ENCODE measurements at regions not wholly inside any gene's neighbourhood (a gene's known extent, or its start where the extent isn't known, plus 50 kb on each side); places are given as distances from the start of the nearest gene placed in this dataset.

- Histone ChIP-seq H3K36me3 (no peaks in the 10 kb centered on the region), H3K27ac (no peak overlapping the region), H3K9me3 (no peaks in the 10 kb centered on the region), H3K4me1 (replicated peaks) (no peaks in the 10 kb centered on the region), H3K4me3 (no peak overlapping the region), H3K27me3 (replicated peaks; ENCODE audit: insufficient read depth) (no peaks in the 10 kb centered on the region)
- TF ChIP-seq POLR2A (IDR thresholded peaks at IDR 0.05) (no peak), CTCF (IDR thresholded peaks at IDR 0.05) (no peak), POLR2AphosphoS5 (IDR thresholded peaks at IDR 0.05) (no peak)
- intact Hi-C loops (cut with DNase I): no loop called here
- no peak for DNase-seq (ENCODE audit: low spot score)
- 85% methylated on average over 3 of the region's 3 CpGs for WGBS
These were observed 598.8 kb downstream of the TUSC7 start for GRCh38 chr3:117308353-117308752.

DNA sequence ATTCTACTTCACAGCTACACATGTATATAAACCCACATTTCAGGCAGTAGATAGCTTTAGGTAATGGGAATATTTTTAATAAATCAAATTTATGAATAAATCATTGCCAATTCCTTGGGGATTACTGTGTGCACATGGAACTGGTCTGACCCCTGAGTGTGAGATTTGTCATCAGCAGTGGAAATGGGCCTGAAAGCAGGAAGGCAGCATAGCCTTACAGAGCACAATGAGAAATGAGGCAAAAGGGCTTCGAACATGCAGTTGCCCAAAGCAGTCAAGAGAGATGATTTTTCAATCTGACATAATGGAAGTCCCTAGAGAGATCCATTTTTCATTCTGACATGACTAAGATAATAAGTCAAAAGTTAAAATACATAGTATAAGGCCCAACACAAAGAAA, 599.2 kb downstream of the TUSC7 start:
- Histone ChIP-seq H3K27me3 (replicated peaks; ENCODE audit: insufficient read depth) (no peaks in the 10 kb centered on the region), H3K4me3 (no peak overlapping the region), H3K27ac (no peak overlapping the region), H3K9me3 (no peaks in the 10 kb centered on the region), H3K36me3 (no peaks in the 10 kb centered on the region), H3K4me1 (replicated peaks) (no peaks in the 10 kb centered on the region)
- no peak for DNase-seq (ENCODE audit: low spot score)
- no peak for TF ChIP-seq POLR2A (IDR thresholded peaks at IDR 0.05)
- WGBS: 95% methylated on average over 1 of the region's 1 CpG
- intact Hi-C loops (cut with DNase I): no loop called here

DNA sequence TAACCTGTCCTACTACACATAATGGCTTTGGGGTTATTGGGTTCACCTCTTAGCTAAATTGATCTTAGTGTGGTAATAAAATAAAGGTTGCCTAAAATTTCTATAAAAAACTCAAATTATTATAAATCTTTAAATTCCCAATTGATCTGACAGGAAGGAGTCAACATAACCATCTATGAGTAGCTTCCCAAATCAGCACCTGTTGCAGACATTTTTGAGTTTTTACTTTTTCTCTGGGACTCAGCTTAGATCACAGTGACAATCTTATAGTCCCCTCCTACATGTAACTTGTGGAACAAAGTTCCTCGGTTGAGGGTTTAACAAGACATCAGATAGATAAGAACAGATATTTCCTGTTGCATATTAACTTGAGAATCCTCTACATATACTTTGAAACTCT, 601.0 kb downstream of the TUSC7 start:
- intact Hi-C loops (cut with DNase I): no loop called here
- Histone ChIP-seq H3K4me1 (replicated peaks) (no peaks in the 10 kb centered on the region), H3K27me3 (replicated peaks; ENCODE audit: insufficient read depth) (no peaks in the 10 kb centered on the region), H3K9me3 (no peaks in the 10 kb centered on the region), H3K36me3 (no peaks in the 10 kb centered on the region), H3K27ac (no peak overlapping the region), H3K4me3 (no peak overlapping the region)
- 25% methylated on average over 1 of the region's 1 CpG for WGBS
- TF ChIP-seq POLR2A (IDR thresholded peaks at IDR 0.05) (no peak), CTCF (IDR thresholded peaks at IDR 0.05) (no peak), POLR2AphosphoS5 (IDR thresholded peaks at IDR 0.05) (no peak)
- DNase-seq (ENCODE audit: low spot score): no peak

DNA sequence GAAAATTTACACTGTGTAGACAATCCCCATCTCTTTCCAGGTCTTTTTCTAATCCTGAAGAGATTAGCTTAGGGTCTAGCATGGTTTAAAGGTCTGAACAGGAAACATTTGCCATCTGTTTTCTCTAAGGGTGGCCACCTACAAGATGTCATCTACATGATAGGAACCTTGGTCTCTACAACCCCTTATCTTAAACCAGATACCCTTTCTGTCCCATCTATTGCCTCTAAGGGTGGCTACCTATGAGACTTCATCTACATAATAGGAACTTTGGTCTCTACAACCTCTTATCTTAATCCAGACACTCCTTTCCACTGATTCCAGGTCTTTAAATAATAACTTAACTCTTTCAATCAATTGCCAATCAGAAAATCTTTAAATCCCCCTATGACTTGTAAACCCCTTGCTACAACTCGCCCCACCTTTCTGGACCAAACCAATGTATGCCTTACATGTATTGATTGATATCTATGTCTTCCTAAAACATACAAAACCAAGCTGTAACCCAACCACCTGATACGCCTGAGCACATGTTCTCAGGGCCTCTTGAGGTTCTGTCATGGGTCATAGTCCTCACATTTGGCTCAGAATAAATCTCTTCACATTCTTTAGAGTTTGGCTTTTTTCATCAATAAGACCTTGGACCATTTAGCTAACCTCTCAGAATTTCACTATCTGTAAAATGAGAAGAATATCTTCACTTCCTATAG, 605.0 kb downstream of the TUSC7 start:
- intact Hi-C loops (cut with DNase I): no loop called here

GRCh38 chr3:117322866-117323265, 613.3 kb downstream of the TUSC7 start:
- TF ChIP-seq CTCF (IDR thresholded peaks at IDR 0.05): no peak
- no peak for TF ChIP-seq POLR2AphosphoS5 (IDR thresholded peaks at IDR 0.05)
- TF ChIP-seq POLR2A (IDR thresholded peaks at IDR 0.05): no peak
- H3K4me1 ChIP-seq (replicated peaks): no peaks in the 10 kb centered on the region
- intact Hi-C loops (cut with DNase I): no loop called here
- no peaks in the 10 kb centered on the region for H3K9me3 ChIP-seq
- WGBS: 16% methylated on average over 1 of the region's 1 CpG
- H3K27me3 ChIP-seq (replicated peaks; ENCODE audit: insufficient read depth): no peaks in the 10 kb centered on the region
- no peak overlapping the region for H3K27ac ChIP-seq
- DNase-seq (ENCODE audit: low spot score): no peak
- H3K4me3 ChIP-seq: no peak overlapping the region
- no peaks in the 10 kb centered on the region for H3K36me3 ChIP-seq

More for the DNA sequence above, 605.0 kb downstream of the TUSC7 start:
- Histone ChIP-seq H3K27me3 (replicated peaks; ENCODE audit: insufficient read depth) (no peaks in the 10 kb centered on the region), H3K27ac (no peak overlapping the region), H3K4me3 (no peak overlapping the region), H3K4me1 (replicated peaks) (no peaks in the 10 kb centered on the region), H3K9me3 (no peaks in the 10 kb centered on the region), H3K36me3 (no peaks in the 10 kb centered on the region)
- DNase-seq (ENCODE audit: low spot score): no peak
- no peak for TF ChIP-seq CTCF (IDR thresholded peaks at IDR 0.05)
- TF ChIP-seq POLR2AphosphoS5 (IDR thresholded peaks at IDR 0.05): no peak
- TF ChIP-seq POLR2A (IDR thresholded peaks at IDR 0.05): no peak
- 87% methylated on average over 2 of the region's 2 CpGs for WGBS

Data from prostate gland (tissue), 2 donors.